HG02840 (cell line): ENCODE measurements at regions not wholly inside any gene's neighbourhood (a gene's known extent, or its start where the extent isn't known, plus 50 kb on each side); places are given as distances from the start of the nearest gene placed in this dataset.

ENCODE experiments used
- ATAC-seq: cut with Tn5 transposase; IDR thresholded peaks from one replicate; pipeline ENCODE4 v1.9.1; 2021; ENCODE audit warnings: mild to moderate bottlenecking, moderate library complexity, moderate number of reproducible peaks; ENCODE audit not compliant: unreplicated experiment, low FRiP score

DNA sequence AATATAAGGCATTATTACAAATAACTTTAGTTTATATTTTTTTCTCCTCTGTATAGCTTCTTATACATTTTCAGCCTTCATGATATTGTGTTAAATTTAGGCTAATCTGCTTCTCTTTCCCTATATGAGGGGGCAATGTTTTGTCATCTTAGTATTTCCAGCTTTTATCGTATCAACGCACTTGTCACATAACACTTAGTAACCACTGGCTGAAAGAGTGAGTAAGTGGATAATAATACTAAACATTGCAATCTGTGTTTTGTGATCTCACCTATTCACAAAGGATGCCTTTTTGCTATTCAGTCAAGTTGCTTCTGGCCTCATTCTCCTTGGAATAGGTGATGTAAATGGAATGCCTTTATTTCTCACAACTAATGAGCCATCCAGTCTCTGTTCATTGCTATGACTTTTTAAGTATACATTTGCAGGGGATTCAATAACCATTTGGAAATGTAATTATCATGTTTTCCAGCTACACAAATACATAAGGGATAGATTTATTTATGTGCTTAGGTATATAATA, 260.9 kb downstream of the BMP4 start:
- no peak for ATAC-seq

DNA sequence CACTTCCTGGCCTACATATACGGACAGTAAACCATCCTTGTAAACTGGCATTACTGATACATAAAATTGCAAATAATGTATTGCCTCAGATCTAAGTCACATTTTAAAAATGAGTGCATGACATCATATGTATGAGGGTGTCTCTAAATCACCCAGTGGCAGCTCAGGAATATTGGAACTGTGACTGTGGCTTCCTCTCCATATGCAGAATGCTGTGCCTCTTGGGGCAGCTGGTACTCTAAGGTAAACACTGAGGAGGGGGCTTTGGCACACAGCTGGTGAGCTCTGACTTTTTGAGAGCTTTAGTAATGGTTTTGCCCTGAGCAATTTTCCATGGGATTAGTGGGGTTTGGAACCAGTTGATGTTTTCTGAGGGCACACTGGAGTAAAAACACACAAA, 263.7 kb downstream of the BMP4 start:
- ATAC-seq = no peak

DNA sequence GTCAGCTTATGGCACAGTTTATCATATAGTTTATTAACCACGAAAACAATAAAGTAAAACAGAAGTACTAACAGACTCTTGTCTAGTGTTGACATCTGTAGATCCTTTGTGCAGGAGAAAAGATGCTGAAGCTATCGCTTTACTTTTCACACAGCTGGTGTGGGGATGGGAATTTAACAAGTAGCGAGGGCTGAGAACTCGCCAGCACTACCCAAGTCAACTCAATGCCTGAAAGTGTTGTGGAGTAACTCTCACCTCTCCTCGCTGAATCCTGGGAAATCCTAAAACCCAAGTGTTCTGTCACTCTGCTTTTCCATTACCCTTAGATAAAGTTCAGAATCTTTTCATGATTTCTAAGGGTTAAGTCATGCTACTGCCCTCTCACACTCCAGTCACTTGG, 264.2 kb downstream of the BMP4 start:
- no peak for ATAC-seq

DNA sequence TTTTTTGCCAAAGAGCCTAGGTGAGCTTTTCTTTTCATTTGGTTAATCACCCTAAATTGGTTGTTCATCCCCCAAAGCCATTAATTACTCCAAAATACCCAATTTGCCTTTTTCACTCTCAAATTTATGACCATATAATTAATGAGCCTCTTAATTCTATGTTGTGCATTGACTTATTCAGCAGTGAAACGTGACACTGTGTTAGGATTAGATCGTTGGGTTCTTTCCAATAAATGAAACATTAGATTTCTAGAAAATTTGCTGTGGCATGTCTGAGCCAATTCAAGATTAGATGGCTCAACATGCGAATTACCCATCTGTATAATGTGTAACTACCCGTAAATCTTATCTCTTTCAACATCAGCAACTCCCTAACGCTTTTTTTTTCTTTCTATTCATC, 273.4 kb downstream of the BMP4 start:
- ATAC-seq = no peak

DNA sequence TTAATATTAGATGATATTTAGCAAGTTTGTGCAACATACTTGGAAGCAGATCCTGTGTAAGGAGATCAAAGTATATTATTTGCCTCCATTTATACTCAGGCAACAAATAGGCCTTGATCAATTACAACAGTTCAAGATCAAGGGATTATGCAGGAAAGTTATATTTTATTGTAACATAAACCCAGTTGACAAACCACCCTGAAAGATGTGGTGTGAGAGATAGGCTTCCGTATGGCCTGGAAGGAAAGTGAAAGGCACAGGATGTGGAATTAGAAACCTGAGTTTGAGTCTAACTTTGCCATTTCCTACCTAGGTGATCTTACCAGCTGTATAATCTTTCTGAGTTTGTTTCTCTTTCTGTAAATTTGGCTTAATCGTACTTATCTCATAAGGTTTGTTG, 284.1 kb downstream of the BMP4 start:
- no peak for ATAC-seq

DNA sequence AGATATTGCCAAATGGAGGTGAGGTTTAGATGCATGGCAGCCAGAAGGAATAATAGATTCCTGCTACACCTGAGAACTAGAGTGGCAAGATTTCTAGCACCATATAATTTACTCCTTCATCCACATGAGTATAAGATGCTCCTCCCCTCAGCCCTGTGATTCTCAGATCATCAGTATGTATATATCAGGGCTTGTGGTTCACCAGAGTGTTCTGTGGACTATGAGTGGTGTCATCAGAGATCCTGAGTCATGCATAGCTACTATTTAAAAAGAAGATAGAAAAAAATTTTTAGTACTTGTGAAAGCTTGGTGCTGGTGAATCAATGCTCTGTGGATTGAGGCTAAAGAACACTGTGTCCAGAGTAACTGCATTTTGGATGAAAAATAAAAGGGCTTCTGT, 285.9 kb downstream of the BMP4 start:
- ATAC-seq = no peak

DNA sequence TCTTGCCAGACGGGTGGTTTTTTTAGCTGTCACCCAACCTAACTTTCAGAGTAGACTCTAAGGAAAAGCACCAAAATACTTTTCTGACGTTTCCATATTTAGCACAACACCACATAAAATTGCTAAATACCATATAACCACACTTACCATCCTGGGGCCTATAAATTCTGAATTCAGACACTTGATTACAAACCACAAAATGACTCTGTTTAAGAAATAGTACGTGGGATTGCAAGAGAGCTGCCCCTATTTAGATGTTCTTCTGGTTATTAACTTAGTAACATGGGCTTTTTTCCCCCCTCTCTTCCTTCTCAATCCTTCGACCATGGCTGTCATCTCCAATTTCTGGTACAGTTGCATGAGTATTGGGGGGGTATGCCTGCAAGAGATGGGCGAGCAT, 287.7 kb downstream of the BMP4 start:
- ATAC-seq = no peak

DNA sequence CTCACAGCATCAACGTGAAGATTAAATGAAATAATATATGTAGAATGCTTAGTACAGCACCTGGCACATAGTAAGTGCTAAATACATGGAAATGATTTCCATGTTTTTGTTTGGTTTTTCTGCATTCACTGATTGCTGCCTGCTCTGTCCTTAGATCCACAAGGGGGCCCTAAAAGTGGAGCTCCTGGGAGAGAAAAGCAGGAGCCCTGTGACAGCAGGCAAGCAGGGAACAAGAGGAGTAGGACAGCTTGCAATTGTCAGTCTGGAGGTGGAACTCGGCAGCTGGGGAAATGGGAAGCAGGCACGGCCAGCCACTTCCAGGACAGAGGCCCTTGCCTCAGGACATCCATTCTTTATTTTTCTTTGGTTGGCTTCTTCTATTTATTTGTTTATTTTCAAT, 292.9 kb downstream of the BMP4 start:
- no peak for ATAC-seq

DNA sequence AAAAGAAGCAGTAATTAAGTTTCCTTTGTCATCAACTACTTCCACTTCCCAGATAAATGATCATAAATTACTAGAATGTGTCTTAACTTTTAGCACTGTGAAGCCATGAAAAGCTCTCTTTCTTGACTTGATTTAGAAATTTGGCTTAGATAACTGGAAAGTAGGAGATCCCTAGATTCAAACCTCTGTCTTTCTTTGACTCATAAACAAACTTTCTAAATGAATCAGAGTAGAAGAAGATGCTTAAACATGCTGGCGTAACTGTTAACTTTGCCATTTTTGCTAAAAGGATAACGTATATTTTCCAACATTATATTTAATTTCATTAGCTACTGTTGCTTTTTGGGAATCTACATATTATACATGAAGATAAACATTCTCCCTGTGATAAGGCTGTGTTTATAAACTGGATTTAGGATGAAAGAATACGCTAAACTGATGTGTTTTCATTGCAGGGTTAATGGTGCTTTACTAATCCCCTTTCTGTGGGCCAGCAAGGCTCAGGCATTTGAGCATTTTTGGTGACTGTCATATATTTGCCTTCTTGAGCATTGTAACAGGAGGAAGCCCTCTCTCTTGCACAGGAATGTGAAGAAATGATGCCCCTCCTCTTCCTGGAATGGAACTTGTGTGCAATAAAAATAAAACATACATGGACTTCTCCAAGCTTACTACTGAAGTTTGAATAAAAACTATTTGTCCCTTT, 301.4 kb downstream of the BMP4 start:
- no peak for ATAC-seq

DNA sequence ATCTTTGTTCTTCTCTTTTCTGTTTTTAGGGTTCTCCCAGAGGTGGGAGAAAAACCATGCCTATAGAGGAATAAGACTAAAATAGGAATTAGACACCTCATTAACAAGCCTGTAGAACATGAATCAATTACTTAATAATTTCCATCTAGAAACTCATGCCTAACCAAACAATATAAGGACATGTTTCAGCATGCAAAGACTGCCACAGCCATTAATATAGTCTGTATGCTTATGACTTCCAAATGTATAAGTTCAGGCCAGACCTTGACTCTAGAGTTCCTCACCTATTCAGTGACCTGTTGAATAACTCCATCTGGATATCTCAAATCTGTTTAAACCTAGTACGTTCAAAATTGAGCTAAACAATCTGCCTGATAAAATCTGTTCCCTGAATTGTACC, 304.6 kb downstream of the BMP4 start:
- no peak for ATAC-seq

DNA sequence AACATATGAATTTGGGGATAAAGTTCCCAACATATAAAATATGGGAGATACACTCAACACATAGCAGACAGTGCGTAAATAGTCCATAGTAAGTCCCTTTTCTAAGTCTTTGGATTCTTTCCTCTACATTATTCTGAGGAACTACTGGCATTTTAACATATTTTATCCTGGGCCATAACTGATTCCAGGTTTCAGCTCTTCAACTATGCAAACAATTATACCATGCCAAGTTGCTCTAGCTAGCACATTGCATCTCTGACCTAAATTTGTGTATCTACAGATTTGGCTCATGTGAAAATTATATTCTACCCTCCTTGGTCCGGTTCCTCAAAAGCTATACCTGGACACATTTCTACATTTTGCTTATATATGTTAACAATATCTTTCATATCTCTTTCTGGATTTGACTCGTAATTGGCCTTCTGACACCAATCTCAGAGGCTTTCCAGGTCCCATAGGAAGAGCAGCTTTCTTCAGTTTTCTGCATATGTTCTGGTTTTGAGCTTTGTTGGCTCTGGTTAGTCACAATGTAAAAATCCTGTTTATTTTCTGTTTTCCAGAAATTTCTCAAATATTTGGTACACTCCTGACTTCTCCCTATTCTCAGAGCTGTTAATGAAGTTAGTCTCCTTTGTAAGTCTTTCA, 305.4 kb downstream of the BMP4 start:
- no peak for ATAC-seq

DNA sequence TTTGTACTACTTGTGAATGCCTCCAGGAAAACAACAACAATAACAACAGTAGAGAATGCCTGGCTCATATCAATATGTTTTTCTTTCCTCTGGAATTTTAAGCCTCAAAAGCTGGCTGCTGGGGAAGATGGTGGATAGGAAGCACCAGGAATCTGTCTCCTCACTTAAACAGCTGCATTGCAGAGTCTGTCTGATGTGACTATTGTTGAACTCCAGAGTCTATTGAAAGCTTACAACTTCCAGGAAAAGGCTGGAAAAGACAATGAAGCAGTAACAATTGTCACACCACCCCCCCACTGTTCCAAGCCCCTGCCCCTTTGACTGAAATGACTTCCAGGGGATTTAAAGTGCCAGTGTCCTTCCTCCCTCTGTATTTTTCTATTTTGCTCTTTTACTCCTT, 309.7 kb downstream of the BMP4 start:
- no peak for ATAC-seq

DNA sequence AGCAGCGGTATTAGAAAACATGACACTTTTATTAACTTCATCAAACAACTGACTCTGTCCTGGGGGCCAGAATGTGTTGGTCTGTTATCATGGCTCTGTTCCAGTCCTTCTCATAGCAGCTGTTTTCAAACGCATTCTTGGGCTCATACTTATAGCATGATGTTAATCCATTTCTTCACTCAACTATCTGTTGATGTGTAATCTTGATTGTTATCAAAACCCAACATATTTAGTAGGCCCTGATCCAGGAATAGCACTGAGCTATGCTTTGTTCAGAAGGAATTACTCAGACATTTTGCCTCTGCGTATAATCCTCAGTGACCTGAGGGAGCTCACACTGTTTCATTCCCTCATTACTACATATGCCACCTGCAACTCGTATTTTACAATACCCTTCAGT, 315.9 kb downstream of the BMP4 start:
- no peak for ATAC-seq

DNA sequence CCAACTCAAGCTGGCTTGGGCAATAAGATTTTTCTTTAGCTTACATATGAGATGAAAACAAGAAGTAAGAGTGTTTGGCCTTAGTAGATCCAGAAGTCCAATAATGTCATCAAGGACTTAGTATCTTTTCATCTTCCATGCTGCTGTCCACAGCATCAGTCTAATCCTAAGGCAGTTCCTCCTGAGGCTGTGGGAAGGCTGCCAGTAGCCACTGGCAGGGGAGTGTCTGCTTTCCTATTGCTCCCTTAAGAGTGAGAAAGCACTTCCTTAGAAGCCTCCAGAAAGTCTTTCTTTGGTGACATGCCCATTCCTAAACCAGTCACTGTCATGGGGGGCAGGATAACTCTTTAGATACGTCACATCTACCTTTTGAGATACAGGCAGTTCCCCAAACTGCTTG, 317.7 kb downstream of the BMP4 start:
- ATAC-seq = no peak

DNA sequence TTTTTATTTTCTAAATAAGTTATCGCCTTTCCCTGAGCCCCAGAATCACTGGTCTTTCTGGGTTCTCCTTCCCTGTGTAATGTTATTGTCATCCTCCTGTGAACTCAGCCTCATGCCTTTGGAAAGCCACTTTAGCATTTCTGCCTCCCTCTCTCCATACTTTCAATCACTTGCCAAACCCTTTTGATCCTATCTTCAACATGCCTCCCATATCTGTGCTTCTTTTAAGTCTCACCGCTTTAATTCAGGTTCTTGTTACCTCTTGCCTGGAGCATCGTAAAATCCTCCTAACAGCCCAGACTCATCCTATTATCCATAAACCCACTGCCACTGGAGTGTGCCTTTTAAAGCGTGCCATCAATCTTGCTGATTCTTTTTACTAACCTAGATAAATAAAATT, 321.8 kb downstream of the BMP4 start:
- ATAC-seq = no peak

DNA sequence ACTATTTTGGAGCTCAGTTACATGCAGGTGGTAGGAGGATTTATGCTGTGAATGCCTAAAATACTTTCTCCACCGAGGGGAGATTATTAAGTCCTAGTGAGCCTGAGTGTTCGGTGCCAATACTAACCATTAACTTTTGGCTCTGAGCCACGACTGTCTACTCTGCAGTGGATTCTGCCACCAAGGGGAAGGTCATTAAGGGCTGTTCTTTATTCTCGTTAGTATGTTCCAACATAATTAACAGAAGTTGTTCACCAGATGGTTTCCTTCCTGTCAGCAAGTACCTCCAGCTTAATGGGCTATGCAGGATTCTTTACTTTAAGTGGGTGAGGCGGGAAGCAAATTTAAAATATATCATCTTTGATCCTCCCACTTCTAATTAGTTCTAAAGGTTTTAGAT, 326.3 kb downstream of the BMP4 start:
- ATAC-seq = no peak

DNA sequence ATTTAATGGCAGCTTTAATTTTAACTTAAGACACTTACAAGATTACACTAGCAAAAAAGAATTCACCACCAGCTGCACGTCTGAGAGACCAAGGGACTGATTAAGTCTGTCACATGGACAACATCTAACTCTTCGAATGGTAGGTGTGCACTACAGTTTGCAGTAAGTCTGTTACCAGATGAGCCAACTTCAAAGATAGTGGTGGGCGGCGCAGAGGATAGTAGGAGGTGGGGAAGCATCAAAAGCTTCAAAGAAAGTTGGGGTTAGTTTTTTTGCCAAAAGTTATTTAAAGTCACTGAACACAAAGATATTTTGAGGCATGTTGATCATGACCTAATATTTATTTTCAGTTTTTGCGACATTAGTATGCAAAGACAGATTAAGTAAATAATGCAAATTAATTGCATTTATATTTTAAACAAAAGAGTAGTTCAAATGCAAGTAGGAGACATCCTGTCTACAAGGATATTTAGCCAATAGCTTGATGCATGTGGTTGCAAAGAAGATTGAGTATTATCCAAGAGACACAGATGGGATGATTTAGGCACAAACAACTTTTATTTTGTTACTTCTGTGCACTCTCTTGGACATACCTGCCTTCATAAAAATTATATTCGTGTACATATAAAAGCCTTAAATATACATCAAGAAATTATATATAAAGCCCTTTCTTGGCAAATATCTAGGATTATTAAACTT, 327.7 kb downstream of the BMP4 start:
- ATAC-seq = no peak

DNA sequence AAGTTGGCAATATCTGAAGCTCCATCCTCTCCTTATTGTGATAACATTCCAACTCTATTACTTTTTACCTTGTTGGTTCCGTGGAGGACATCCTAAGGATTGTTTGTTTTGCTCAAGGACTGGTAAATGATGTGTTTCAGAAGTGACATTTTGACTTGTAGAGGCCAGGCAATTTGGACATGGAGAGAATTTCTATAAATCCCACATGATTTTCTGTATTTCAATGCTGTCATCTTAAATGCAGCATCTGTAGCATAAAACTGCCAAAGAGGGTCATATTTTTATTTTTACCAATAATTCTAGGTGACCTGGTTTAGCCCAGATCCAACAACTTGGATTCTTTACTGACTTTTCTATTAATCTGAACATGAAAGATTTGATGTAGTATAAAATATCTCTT, 328.4 kb downstream of the BMP4 start:
- ATAC-seq = no peak

DNA sequence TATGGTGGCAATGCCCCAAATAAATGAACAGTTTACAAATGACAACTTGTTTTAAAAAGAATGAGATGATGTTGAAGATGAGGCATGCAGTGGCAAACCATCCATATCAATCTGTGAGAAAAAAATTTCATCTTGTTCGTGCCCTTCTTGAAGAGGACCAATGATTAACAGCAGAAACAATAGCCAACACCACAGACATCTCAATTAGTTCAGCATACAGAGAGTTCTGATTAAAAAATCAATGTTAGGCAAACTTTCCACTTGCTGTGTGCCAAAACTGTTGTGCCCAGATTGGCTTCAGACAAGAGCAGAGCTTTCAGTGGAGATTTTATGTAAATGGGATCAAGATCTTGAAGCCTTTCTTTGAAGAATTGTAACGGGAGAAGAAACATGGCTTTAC, 329.9 kb downstream of the BMP4 start:
- ATAC-seq = no peak

DNA sequence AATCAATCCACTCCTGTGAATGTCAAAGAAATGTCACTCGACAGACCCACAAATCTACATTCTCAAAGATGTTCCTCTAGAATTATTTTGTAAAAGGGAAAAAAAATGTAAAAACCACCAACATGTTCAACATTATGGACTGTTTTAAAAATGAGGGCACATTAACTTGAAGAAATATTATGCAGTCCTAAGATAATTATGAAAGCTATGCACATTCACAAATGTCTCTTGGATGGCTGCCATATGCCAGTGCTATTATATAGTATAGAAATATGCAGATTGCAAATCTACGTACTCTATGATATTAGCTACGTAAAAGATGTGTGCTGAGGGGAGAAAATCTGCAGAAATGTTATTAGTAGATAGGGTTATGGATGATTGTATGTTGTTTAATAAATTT, 334.2 kb downstream of the BMP4 start:
- no peak for ATAC-seq

DNA sequence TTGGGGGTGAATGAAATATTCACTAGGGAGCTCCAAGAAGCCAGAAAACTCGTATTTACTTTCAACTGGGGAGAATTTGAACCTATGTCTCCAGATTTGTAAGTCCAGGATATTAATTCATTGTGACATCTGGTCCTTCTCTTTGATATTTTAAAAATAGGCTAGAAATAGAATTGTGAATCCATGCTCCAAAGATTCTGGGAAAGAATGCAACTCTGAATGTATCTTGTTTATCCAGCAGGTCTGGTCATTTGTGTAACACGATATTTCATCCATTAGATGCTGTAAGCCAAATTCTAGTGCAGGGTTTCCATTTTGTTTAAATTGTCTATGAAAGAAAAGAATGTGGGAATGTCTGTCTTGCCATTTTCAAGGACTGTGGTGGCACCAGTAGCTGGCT, 334.7 kb downstream of the BMP4 start:
- no peak for ATAC-seq

DNA sequence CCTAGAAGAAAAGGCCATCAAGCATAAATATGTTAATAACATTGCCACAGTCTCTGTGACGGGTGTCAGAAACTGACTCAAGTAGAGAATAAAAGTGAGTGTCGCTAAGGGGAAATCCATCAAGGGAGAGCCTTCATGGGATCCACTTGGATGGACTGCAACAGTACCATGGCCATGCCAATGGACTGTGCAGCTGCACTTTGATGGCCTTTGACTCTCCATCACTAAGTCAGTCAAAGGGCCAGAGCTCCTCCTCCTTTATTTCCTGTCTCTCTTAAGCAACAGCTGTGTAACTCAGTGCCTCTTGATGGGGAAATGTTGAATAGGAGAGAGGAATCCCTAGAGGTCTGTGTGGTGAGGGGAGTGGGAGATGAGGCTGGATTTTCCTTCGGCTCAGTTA, 335.2 kb downstream of the BMP4 start:
- no peak for ATAC-seq
